MCF 10A (cell line): ENCODE measurements at regions not wholly inside any gene's neighbourhood (a gene's known extent, or its start where the extent isn't known, plus 50 kb on each side); places are given as distances from the start of the nearest gene placed in this dataset.

Experiments
- BruUV-seq: library from RNA; stranded (reverse); fragments of 400-500 nt; replicated peaks from 2 replicates; lab custom pipeline; 2021; lab: Mats Ljungman, UMichigan
- CTCF ChIA-PET: fragments of 300-600 bp; sonication (Branson Sonifier 250); formaldehyde crosslinking; extraction: SDS; loops from one replicate; lab custom pipeline; 2021; ENCODE audit warnings: antibody characterized with exemption, inconsistent platforms; lab: Yijun Ruan, JAX
- POLR2A ChIA-PET: fragments of 300-600, 350-650 bp; sonication (Branson Sonifier 250); formaldehyde crosslinking; extraction: SDS; loops from one replicate; lab custom pipeline; 2020; ENCODE audit warnings: antibody characterized with exemption, inconsistent platforms; lab: Yijun Ruan, JAX
- DNase-seq: peaks from one replicate; pipeline ENCODE4 v3.0.0-alpha.2; 2018; ENCODE audit not compliant: unreplicated experiment
- H3K27ac Mint-ChIP-seq: one replicate; pipeline ENCODE4 v1.8.0; 2022; ENCODE audit warnings: mild to moderate bottlenecking, low read depth, mixed read lengths; ENCODE audit not compliant: unreplicated experiment
- H3K27me3 Mint-ChIP-seq: one replicate; pipeline ENCODE4 v1.8.0; 2022; ENCODE audit warnings: mixed read lengths; ENCODE audit not compliant: insufficient read depth, unreplicated experiment
- H3K36me3 Mint-ChIP-seq: one replicate; pipeline ENCODE4 v1.8.0; 2022; ENCODE audit warnings: mild to moderate bottlenecking, moderate library complexity, mixed read lengths; ENCODE audit not compliant: insufficient read depth, unreplicated experiment
- H3K4me1 Mint-ChIP-seq: one replicate; pipeline ENCODE4 v1.8.0; 2022; ENCODE audit warnings: mixed read lengths; ENCODE audit not compliant: insufficient read depth, unreplicated experiment
- H3K4me3 Mint-ChIP-seq: one replicate; pipeline ENCODE4 v1.8.0; 2022; ENCODE audit warnings: mild to moderate bottlenecking, moderate library complexity, mixed read lengths; ENCODE audit not compliant: unreplicated experiment
- H3K9me3 Mint-ChIP-seq: one replicate; pipeline ENCODE4 v1.8.0; 2022; ENCODE audit warnings: mixed read lengths; ENCODE audit not compliant: unreplicated experiment
- intact Hi-C: fragments of 100-400 bp; cut with micrococcal nuclease; formaldehyde crosslinking; loops from 2 replicates; pipeline ENCODE4 v1.14.1; 2022
- TF ChIP-seq, protein P1 (sequence below): fragments of 200-600 bp; IDR thresholded peaks from one replicate; pipeline ENCODE4 v1.8.0; 2022; ENCODE audit warnings: antibody characterized with exemption, mild to moderate bottlenecking; ENCODE audit not compliant: unreplicated experiment

DNA sequence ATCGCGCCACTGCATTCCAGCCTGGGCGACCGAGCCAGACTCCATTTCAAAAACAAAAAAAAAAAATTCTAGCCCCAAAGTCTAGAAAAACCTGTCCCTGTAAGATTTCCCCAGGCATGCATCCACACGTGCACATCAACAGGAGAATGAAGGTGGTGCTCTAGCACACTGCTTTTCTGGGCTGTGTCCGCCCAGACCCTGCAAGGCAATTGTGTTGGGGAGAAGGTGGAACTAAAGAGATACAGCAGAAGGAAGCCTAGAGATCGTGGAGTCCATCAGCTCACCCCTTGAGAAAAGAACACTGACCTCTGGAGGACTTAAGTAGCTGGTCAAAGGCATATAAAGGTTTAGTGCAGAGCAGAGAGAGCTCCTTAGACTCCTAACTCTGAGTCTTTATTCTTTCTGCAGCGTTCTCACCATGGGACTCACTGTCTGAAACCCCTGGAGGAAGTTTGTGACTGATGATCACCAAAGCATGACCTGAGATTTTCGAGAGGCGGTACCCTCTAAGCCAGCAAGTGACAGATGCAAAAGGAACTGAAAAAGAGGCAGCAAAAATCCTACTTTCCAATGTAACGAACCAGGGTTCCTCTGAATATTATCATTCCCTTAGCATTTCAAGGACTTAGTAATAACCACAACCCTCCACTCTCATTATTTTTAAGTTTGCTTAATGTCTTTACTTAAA lies 179.8 kb downstream of the MEX3B start:
- TF ChIP-seq, protein P1, sequence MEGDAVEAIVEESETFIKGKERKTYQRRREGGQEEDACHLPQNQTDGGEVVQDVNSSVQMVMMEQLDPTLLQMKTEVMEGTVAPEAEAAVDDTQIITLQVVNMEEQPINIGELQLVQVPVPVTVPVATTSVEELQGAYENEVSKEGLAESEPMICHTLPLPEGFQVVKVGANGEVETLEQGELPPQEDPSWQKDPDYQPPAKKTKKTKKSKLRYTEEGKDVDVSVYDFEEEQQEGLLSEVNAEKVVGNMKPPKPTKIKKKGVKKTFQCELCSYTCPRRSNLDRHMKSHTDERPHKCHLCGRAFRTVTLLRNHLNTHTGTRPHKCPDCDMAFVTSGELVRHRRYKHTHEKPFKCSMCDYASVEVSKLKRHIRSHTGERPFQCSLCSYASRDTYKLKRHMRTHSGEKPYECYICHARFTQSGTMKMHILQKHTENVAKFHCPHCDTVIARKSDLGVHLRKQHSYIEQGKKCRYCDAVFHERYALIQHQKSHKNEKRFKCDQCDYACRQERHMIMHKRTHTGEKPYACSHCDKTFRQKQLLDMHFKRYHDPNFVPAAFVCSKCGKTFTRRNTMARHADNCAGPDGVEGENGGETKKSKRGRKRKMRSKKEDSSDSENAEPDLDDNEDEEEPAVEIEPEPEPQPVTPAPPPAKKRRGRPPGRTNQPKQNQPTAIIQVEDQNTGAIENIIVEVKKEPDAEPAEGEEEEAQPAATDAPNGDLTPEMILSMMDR, result no peak
- DNase-seq, result no peak
- no peak overlapping the region for H3K27ac Mint-ChIP-seq
- BruUV-seq, result no TSS peak
- H3K9me3 Mint-ChIP-seq, result peaks cover 7% of the 10 kb centered on the region
- intact Hi-C loops, result no loop called here
- ChIA-PET POLR2A (no interaction called here), CTCF (interaction anchor here (1.0 to 1.3 kb wide), 2 partner anchors 13 to 14 kb away, joined by 3 to 4 read pairs; no protein-coding TSS in a partner anchor)
- H3K4me1 Mint-ChIP-seq, result no peaks in the 10 kb centered on the region
- H3K4me3 Mint-ChIP-seq, result no peak overlapping the region
- H3K36me3 Mint-ChIP-seq, result no peaks in the 10 kb centered on the region
- H3K27me3 Mint-ChIP-seq, result peaks cover 21% of the 10 kb centered on the region

DNA sequence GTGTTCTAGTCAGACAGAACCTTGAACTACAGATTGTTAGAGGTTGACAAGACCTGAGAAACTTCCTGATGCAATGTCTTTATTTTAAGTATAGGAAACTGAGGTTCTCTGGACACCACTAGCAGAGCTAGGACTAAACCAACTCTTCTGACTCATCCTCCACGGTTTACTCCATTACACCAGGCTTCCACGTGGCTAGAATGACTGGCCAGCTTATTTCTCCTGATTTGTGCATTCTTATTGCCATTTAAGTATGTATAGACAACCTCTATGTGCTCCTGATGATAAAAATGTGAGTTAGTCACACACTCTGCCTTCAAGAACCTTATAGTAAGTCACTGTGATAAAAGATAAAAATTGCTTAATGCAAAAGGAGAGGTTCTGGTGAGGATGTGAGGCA lies 182.7 kb downstream of the MEX3B start:
- Mint-ChIP-seq H3K4me3 (no peak overlapping the region), H3K4me1 (no peaks in the 10 kb centered on the region), H3K36me3 (no peaks in the 10 kb centered on the region), H3K27ac (no peak overlapping the region), H3K27me3 (peaks cover 16% of the 10 kb centered on the region), H3K9me3 (peaks cover 7% of the 10 kb centered on the region)
- ChIA-PET POLR2A (no interaction called here), CTCF (no interaction called here)
- BruUV-seq, result no TSS peak
- no peak for DNase-seq
- intact Hi-C loops, result no loop called here
- TF ChIP-seq, protein P1, result no peak

DNA sequence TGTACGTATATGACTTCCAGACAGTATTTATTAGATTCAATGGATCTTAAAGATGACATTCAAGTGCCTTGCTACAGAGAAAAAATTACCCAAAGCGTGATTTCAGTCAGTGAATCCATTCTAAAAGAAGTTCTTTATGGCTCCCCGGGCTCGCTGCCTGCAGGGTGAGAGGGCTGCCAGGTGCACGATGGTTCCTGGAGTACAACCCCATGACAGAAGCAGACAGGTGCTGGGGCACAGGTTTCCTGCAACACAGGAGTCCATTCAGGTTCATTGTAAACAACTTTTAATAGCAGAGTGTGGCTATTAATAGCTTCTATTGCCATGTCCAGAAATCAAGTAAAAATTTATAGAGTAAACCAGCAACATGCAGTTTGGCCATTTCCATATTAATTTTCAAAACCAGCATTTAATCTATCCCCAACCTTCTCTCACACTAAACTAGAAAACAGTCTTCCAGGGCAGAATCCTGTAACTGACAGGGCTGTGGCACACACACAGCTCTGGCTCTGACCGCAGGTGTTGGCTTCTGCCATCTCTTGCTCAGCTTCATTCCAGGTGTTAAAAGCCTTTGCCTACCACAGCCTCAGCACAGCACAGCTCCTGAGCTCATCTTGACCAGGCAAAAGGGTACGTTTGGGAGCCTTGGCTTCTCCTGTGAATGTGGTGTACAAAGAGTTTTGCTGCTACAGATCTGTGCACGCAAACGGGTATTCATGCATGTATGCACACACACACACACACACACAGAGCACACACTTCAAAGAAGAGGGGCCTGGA lies 185.9 kb downstream of the MEX3B start:
- no peak overlapping the region for H3K27ac Mint-ChIP-seq
- ChIA-PET POLR2A (interaction anchor here (0.6 kb wide), 1 partner anchor 277 kb away, joined by 3 read pairs; no protein-coding TSS in a partner anchor), CTCF (interaction anchor here (0.6 kb wide), 1 partner anchor 593 kb away, joined by 3 read pairs; no protein-coding TSS in a partner anchor)
- TF ChIP-seq, protein P1, result no peak
- H3K4me1 Mint-ChIP-seq, result no peaks in the 10 kb centered on the region
- H3K36me3 Mint-ChIP-seq, result no peaks in the 10 kb centered on the region
- intact Hi-C loops, result no loop called here
- H3K4me3 Mint-ChIP-seq, result no peak overlapping the region
- BruUV-seq, result no TSS peak
- no peaks in the 10 kb centered on the region for H3K27me3 Mint-ChIP-seq
- DNase-seq, result no peak
- H3K9me3 Mint-ChIP-seq, result peaks cover 6% of the 10 kb centered on the region

DNA sequence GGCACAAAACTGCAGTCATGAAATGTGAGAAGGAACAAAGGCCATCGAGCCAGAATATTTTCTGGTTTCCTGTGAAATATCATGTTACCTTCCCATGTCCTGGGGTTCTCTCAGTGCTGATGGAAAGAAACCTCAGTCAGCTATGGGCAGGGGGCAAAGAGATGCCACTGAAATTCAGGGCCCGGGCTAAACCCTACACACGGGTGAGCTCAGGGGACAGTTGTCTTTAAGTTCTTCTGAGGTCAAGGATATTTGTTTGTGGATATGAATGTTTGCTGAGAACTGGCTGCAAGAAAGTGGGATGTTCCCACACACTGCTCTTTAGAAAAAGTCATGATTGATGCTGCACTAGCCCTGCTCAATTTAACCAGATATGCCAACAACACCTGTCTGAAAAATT lies 187.2 kb downstream of the MEX3B start:
- Mint-ChIP-seq H3K9me3 (no peaks in the 10 kb centered on the region), H3K27me3 (no peaks in the 10 kb centered on the region), H3K36me3 (no peaks in the 10 kb centered on the region), H3K4me1 (no peaks in the 10 kb centered on the region), H3K27ac (no peak overlapping the region), H3K4me3 (no peak overlapping the region)
- DNase-seq, result no peak
- ChIA-PET CTCF (interaction anchor here (0.7 kb wide), 1 partner anchor 358 kb away, joined by 3 read pairs; no protein-coding TSS in a partner anchor), POLR2A (no interaction called here)
- BruUV-seq, result no TSS peak
- TF ChIP-seq, protein P1, result no peak
- intact Hi-C loops, result no loop called here
